GM23338 (cell line): ENCODE measurements at regions not wholly inside any gene's neighbourhood (a gene's known extent, or its start where the extent isn't known, plus 50 kb on each side); places are given as distances from the start of the nearest gene placed in this dataset.

Experiments used
- ATAC-seq: fragments of 200-7000 bp; cut with Tn5 transposase; 3 replicates; pipeline ENCODE4 v1.9.1; 2020
- DNase-seq: peaks from one replicate; pipeline ENCODE4 v3.0.0-alpha.2; 2015; ENCODE audit warnings: low spot score
- H2AFZ ChIP-seq: fragments of 200-600 bp; sonication (generic); 2 replicates; pipeline ENCODE4 v1.8.0; 2016; ENCODE audit warnings: antibody characterized with exemption, mild to moderate bottlenecking, moderate library complexity
- H3F3A ChIP-seq: fragments of 200-600 bp; sonication (generic); replicated peaks from 2 replicates; pipeline ENCODE4 v1.8.0; 2017; ENCODE audit warnings: antibody characterized with exemption, mixed run types, low read depth
- H3K27ac ChIP-seq: fragments of 200-600 bp; sonication (generic); 2 replicates; pipeline ENCODE4 v1.6.1; 2016; ENCODE audit warnings: low read depth
- H3K27me3 ChIP-seq: fragments of 200-600 bp; sonication (generic); 2 replicates; pipeline ENCODE4 v1.8.0; 2016; ENCODE audit warnings: mild to moderate bottlenecking, mixed run types, moderate library complexity; ENCODE audit not compliant: insufficient read depth
- H3K36me3 ChIP-seq: fragments of 200-600 bp; sonication (generic); 2 replicates; pipeline ENCODE4 v1.8.0; 2016; ENCODE audit warnings: mild to moderate bottlenecking; ENCODE audit not compliant: insufficient read depth
- H3K4me1 ChIP-seq: fragments of 200-600 bp; sonication (generic); 2 replicates; pipeline ENCODE4 v1.8.0; 2016; ENCODE audit warnings: mild to moderate bottlenecking, moderate library complexity; ENCODE audit not compliant: insufficient read depth
- H3K4me2 ChIP-seq: fragments of 200-600 bp; sonication (generic); 2 replicates; pipeline ENCODE4 v1.7.1; 2017; ENCODE audit warnings: mixed run types
- H3K4me3 ChIP-seq: fragments of 200-600 bp; sonication (generic); 2 replicates; pipeline ENCODE4 v1.6.1; 2016; ENCODE audit warnings: mixed run types
- H3K79me2 ChIP-seq: fragments of 200-600 bp; sonication (generic); replicated peaks from 2 replicates; pipeline ENCODE4 v1.8.0; 2017; ENCODE audit warnings: mild to moderate bottlenecking; ENCODE audit not compliant: insufficient read depth
- H3K9me2 ChIP-seq: fragments of 200-600 bp; sonication (generic); 2 replicates; pipeline ENCODE4 v1.8.0; 2017; ENCODE audit not compliant: insufficient read depth
- H4K20me1 ChIP-seq: fragments of 200-600 bp; sonication (generic); replicated peaks from 2 replicates; pipeline ENCODE4 v1.8.0; 2017; ENCODE audit warnings: mild to moderate bottlenecking; ENCODE audit not compliant: insufficient read depth
- H3K27ac Mint-ChIP-seq: 2 replicates; pipeline ENCODE4 v1.8.0; 2020; ENCODE audit warnings: inconsistent platforms, mild to moderate bottlenecking, moderate library complexity, mixed read lengths
- H3K27me3 Mint-ChIP-seq: 3 replicates; pipeline ENCODE4 v1.8.0; 2022; ENCODE audit warnings: low read depth, mild to moderate bottlenecking, moderate library complexity, mixed read lengths, inconsistent platforms; ENCODE audit not compliant: insufficient read depth, poor library complexity
- H3K36me3 Mint-ChIP-seq: 3 replicates; pipeline ENCODE4 v1.8.0; 2021; ENCODE audit warnings: low read depth, mild to moderate bottlenecking, inconsistent platforms, moderate library complexity, mixed read lengths
- H3K4me1 Mint-ChIP-seq: 3 replicates; pipeline ENCODE4 v1.8.0; 2020; ENCODE audit warnings: mild to moderate bottlenecking, inconsistent platforms, mixed read lengths
- H3K4me3 Mint-ChIP-seq: 3 replicates; pipeline ENCODE4 v1.8.0; 2021; ENCODE audit warnings: moderate library complexity, mild to moderate bottlenecking, inconsistent platforms, mixed read lengths
- H3K9me3 Mint-ChIP-seq: 3 replicates; pipeline ENCODE4 v1.8.0; 2020; ENCODE audit warnings: moderate library complexity, mild to moderate bottlenecking, inconsistent platforms, mixed read lengths
- CREB1 ChIP-seq: fragments of 250-450 bp; sonication (Bioruptor Pico); IDR thresholded peaks from 2 replicates; pipeline ENCODE4 v1.5.0; 2020; ENCODE audit warnings: low read depth, mild to moderate bottlenecking, moderate library complexity
- EZH2 ChIP-seq: fragments of 200-600 bp; sonication (generic); IDR thresholded peaks from one replicate; pipeline ENCODE4 v1.8.0; 2017; ENCODE audit warnings: antibody characterized with exemption, mild to moderate bottlenecking, low read depth; ENCODE audit not compliant: unreplicated experiment
- EZH2phosphoT487 ChIP-seq: fragments of 200-600 bp; sonication (generic); IDR thresholded peaks from one replicate; pipeline ENCODE4 v1.8.1; 2018; ENCODE audit warnings: antibody characterized with exemption; ENCODE audit not compliant: unreplicated experiment
- JUNB ChIP-seq: IDR thresholded peaks from one replicate; pipeline ENCODE4 v1.6.1; 2016; ENCODE audit warnings: antibody characterized with exemption; ENCODE audit not compliant: unreplicated experiment
- NANOG ChIP-seq: IDR thresholded peaks from 2 replicates; pipeline ENCODE4 v1.6.1; 2016; ENCODE audit warnings: antibody characterized with exemption, borderline replicate concordance
- POLR2AphosphoS5 ChIP-seq: IDR thresholded peaks from 2 replicates; pipeline ENCODE4 v1.6.1; 2016; ENCODE audit warnings: antibody characterized with exemption, low read depth
- STAT1 ChIP-seq: IDR thresholded peaks from one replicate; pipeline ENCODE4 v1.6.1; 2016; ENCODE audit warnings: antibody characterized with exemption; ENCODE audit not compliant: unreplicated experiment
- ZNF114 ChIP-seq: fragments of 250-450 bp; sonication (Bioruptor Pico); IDR thresholded peaks from 2 replicates; pipeline ENCODE4 v1.5.0; 2020; ENCODE audit warnings: mild to moderate bottlenecking, moderate library complexity
- ZNF331 ChIP-seq: fragments of 250-450 bp; sonication (Bioruptor Pico); IDR thresholded peaks from 2 replicates; pipeline ENCODE4 v1.5.0; 2020; ENCODE audit warnings: low read depth, mild to moderate bottlenecking, moderate library complexity
- TF ChIP-seq, protein P1 (sequence below): IDR thresholded peaks from one replicate; pipeline ENCODE4 v1.6.1; 2018; ENCODE audit warnings: antibody characterized with exemption; ENCODE audit not compliant: unreplicated experiment
- TF ChIP-seq, protein P2 (sequence below): IDR thresholded peaks from 2 replicates; pipeline ENCODE4 v1.6.1; 2016; ENCODE audit warnings: antibody characterized with exemption
- TF ChIP-seq, protein P3 (sequence below), 2 experiments: fragments of 200-600 bp in 1 of 2; sonication (generic) in 1 of 2; conservative IDR thresholded peaks; 2 replicates each; pipeline versions ENCODE4 v1.5.1 to v1.6.1; 2016 to 2017; ENCODE audit warnings: antibody characterized with exemption in 2 of 2, low read depth in 2 of 2, mild to moderate bottlenecking in 2 of 2, moderate library complexity in 1 of 2
- TF ChIP-seq, protein P4 (sequence below): fragments of 250-450 bp; sonication (Bioruptor Pico); IDR thresholded peaks from 2 replicates; pipeline ENCODE4 v1.5.0; 2020; ENCODE audit warnings: mild to moderate bottlenecking, moderate library complexity

DNA sequence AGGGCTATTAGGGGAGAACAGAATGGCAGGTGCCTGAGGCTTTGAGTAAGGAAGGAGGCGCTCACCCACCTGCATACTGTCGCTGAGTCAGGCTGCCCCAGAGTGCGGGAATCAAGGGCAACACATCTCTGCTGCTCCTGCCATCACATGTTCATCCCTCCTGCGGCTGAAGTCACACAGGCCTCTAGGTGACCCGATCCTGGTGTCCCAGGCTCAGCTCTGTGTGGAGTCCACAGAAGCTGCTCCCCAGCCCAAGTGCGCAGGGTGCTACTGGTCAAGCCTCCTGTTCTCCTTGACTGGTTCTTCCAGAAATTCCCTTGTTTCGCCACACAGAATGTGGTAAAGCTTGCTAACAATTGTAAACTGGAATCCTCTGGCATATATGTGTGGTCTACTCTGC lies 96.9 kb upstream of the IL6 start:
- H3K27ac ChIP-seq = no peak overlapping the region
- no peaks in the 10 kb centered on the region for H3K36me3 ChIP-seq
- TF ChIP-seq, protein P1, sequence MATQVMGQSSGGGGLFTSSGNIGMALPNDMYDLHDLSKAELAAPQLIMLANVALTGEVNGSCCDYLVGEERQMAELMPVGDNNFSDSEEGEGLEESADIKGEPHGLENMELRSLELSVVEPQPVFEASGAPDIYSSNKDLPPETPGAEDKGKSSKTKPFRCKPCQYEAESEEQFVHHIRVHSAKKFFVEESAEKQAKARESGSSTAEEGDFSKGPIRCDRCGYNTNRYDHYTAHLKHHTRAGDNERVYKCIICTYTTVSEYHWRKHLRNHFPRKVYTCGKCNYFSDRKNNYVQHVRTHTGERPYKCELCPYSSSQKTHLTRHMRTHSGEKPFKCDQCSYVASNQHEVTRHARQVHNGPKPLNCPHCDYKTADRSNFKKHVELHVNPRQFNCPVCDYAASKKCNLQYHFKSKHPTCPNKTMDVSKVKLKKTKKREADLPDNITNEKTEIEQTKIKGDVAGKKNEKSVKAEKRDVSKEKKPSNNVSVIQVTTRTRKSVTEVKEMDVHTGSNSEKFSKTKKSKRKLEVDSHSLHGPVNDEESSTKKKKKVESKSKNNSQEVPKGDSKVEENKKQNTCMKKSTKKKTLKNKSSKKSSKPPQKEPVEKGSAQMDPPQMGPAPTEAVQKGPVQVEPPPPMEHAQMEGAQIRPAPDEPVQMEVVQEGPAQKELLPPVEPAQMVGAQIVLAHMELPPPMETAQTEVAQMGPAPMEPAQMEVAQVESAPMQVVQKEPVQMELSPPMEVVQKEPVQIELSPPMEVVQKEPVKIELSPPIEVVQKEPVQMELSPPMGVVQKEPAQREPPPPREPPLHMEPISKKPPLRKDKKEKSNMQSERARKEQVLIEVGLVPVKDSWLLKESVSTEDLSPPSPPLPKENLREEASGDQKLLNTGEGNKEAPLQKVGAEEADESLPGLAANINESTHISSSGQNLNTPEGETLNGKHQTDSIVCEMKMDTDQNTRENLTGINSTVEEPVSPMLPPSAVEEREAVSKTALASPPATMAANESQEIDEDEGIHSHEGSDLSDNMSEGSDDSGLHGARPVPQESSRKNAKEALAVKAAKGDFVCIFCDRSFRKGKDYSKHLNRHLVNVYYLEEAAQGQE = no peak
- no peak for TF ChIP-seq CREB1 (CRISPR knock-in tag)
- no peak for TF ChIP-seq POLR2AphosphoS5
- no peak for TF ChIP-seq EZH2
- no peak for TF ChIP-seq JUNB
- TF ChIP-seq, protein P2, sequence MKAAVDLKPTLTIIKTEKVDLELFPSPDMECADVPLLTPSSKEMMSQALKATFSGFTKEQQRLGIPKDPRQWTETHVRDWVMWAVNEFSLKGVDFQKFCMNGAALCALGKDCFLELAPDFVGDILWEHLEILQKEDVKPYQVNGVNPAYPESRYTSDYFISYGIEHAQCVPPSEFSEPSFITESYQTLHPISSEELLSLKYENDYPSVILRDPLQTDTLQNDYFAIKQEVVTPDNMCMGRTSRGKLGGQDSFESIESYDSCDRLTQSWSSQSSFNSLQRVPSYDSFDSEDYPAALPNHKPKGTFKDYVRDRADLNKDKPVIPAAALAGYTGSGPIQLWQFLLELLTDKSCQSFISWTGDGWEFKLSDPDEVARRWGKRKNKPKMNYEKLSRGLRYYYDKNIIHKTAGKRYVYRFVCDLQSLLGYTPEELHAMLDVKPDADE = no peak
- TF ChIP-seq, protein P3, sequence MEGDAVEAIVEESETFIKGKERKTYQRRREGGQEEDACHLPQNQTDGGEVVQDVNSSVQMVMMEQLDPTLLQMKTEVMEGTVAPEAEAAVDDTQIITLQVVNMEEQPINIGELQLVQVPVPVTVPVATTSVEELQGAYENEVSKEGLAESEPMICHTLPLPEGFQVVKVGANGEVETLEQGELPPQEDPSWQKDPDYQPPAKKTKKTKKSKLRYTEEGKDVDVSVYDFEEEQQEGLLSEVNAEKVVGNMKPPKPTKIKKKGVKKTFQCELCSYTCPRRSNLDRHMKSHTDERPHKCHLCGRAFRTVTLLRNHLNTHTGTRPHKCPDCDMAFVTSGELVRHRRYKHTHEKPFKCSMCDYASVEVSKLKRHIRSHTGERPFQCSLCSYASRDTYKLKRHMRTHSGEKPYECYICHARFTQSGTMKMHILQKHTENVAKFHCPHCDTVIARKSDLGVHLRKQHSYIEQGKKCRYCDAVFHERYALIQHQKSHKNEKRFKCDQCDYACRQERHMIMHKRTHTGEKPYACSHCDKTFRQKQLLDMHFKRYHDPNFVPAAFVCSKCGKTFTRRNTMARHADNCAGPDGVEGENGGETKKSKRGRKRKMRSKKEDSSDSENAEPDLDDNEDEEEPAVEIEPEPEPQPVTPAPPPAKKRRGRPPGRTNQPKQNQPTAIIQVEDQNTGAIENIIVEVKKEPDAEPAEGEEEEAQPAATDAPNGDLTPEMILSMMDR (conservative IDR thresholded peaks at IDR 0.05; ENCODE audit: low read depth in 2 of 2) = no peak
- TF ChIP-seq, protein P4, sequence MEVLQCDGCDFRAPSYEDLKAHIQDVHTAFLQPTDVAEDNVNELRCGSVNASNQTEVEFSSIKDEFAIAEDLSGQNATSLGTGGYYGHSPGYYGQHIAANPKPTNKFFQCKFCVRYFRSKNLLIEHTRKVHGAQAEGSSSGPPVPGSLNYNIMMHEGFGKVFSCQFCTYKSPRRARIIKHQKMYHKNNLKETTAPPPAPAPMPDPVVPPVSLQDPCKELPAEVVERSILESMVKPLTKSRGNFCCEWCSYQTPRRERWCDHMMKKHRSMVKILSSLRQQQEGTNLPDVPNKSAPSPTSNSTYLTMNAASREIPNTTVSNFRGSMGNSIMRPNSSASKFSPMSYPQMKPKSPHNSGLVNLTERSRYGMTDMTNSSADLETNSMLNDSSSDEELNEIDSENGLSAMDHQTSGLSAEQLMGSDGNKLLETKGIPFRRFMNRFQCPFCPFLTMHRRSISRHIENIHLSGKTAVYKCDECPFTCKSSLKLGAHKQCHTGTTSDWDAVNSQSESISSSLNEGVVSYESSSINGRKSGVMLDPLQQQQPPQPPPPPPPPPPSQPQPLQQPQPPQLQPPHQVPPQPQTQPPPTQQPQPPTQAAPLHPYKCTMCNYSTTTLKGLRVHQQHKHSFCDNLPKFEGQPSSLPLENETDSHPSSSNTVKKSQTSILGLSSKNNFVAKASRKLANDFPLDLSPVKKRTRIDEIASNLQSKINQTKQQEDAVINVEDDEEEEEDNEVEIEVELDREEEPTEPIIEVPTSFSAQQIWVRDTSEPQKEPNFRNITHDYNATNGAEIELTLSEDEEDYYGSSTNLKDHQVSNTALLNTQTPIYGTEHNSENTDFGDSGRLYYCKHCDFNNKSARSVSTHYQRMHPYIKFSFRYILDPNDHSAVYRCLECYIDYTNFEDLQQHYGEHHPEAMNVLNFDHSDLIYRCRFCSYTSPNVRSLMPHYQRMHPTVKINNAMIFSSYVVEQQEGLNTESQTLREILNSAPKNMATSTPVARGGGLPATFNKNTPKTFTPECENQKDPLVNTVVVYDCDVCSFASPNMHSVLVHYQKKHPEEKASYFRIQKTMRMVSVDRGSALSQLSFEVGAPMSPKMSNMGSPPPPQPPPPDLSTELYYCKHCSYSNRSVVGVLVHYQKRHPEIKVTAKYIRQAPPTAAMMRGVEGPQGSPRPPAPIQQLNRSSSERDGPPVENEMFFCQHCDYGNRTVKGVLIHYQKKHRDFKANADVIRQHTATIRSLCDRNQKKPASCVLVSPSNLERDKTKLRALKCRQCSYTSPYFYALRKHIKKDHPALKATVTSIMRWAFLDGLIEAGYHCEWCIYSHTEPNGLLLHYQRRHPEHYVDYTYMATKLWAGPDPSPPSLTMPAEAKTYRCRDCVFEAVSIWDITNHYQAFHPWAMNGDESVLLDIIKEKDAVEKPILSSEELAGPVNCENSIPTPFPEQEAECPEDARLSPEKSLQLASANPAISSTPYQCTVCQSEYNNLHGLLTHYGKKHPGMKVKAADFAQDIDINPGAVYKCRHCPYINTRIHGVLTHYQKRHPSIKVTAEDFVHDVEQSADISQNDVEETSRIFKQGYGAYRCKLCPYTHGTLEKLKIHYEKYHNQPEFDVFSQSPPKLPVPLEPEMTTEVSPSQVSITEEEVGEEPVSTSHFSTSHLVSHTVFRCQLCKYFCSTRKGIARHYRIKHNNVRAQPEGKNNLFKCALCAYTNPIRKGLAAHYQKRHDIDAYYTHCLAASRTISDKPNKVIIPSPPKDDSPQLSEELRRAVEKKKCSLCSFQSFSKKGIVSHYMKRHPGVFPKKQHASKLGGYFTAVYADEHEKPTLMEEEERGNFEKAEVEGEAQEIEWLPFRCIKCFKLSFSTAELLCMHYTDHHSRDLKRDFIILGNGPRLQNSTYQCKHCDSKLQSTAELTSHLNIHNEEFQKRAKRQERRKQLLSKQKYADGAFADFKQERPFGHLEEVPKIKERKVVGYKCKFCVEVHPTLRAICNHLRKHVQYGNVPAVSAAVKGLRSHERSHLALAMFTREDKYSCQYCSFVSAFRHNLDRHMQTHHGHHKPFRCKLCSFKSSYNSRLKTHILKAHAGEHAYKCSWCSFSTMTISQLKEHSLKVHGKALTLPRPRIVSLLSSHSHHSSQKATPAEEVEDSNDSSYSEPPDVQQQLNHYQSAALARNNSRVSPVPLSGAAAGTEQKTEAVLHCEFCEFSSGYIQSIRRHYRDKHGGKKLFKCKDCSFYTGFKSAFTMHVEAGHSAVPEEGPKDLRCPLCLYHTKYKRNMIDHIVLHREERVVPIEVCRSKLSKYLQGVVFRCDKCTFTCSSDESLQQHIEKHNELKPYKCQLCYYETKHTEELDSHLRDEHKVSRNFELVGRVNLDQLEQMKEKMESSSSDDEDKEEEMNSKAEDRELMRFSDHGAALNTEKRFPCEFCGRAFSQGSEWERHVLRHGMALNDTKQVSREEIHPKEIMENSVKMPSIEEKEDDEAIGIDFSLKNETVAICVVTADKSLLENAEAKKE = no peak
- no peak for TF ChIP-seq EZH2phosphoT487
- TF ChIP-seq STAT1 = no peak
- TF ChIP-seq ZNF114 (CRISPR knock-in tag) = no peak
- no peak for TF ChIP-seq NANOG
- TF ChIP-seq ZNF331 (CRISPR knock-in tag) = no peak
- no peaks in the 10 kb centered on the region for H3K4me1 ChIP-seq
- H3K4me3 ChIP-seq = no peak overlapping the region
- H3K4me2 ChIP-seq = no peak overlapping the region
- peak; percentile 26; the same call in 1 of the 3 replicates for ATAC-seq
- H3K27me3 Mint-ChIP-seq = no peaks in the 10 kb centered on the region
- H3K79me2 ChIP-seq = no peaks in the 10 kb centered on the region
- no peak overlapping the region for H3K4me3 Mint-ChIP-seq
- H3K4me1 Mint-ChIP-seq = peaks cover 8% of the 10 kb centered on the region
- H2AFZ ChIP-seq = no peak overlapping the region
- H3F3A ChIP-seq = no peaks in the 10 kb centered on the region
- no peaks in the 10 kb centered on the region for H4K20me1 ChIP-seq
- no peaks in the 10 kb centered on the region for H3K36me3 Mint-ChIP-seq
- H3K27ac Mint-ChIP-seq = no peak overlapping the region
- DNase-seq = no peak
- no peaks in the 10 kb centered on the region for H3K27me3 ChIP-seq
- H3K9me3 Mint-ChIP-seq = no peaks in the 10 kb centered on the region
- H3K9me2 ChIP-seq = no peaks in the 10 kb centered on the region
